ENCODE measurements at regions not wholly inside any gene's neighbourhood (a gene's known extent, or its start where the extent isn't known, plus 50 kb on each side); places are given as distances from the start of the nearest gene placed in this dataset.

GRCh38 chr3:70824773-70825172 lies 512.3 kb upstream of the MDFIC2 start:
- TF ChIP-seq, protein P1, sequence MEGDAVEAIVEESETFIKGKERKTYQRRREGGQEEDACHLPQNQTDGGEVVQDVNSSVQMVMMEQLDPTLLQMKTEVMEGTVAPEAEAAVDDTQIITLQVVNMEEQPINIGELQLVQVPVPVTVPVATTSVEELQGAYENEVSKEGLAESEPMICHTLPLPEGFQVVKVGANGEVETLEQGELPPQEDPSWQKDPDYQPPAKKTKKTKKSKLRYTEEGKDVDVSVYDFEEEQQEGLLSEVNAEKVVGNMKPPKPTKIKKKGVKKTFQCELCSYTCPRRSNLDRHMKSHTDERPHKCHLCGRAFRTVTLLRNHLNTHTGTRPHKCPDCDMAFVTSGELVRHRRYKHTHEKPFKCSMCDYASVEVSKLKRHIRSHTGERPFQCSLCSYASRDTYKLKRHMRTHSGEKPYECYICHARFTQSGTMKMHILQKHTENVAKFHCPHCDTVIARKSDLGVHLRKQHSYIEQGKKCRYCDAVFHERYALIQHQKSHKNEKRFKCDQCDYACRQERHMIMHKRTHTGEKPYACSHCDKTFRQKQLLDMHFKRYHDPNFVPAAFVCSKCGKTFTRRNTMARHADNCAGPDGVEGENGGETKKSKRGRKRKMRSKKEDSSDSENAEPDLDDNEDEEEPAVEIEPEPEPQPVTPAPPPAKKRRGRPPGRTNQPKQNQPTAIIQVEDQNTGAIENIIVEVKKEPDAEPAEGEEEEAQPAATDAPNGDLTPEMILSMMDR (conservative IDR thresholded peaks at IDR 0.05) = no peak
- TF ChIP-seq ZFX (IDR thresholded peaks at IDR 0.05) = no peak

All from C4-2B (cell line).